ENCODE measurements at regions not wholly inside any gene's neighbourhood (a gene's known extent, or its start where the extent isn't known, plus 50 kb on each side); places are given as distances from the start of the nearest gene placed in this dataset.

GRCh38 chr5:88939300-88939699, 56.3 kb upstream of the MEF2C start:
- H3K9me3 Mint-ChIP-seq = no peaks in the 10 kb centered on the region
- H3K27me3 Mint-ChIP-seq (ENCODE audit: low read depth in 3 of 3) = peaks cover 0 to 3% (median 1%) of the 10 kb centered on the region in 3 donors
- no peak overlapping the region for H3K27ac Mint-ChIP-seq
- H3K4me1 Mint-ChIP-seq = peaks cover 2 to 4% of the 10 kb centered on the region in 2 donors
- DNase-seq = no peak
- no peaks in the 10 kb centered on the region for H3K36me3 Mint-ChIP-seq
- H3K4me3 Mint-ChIP-seq = no peak overlapping the region

DNA sequence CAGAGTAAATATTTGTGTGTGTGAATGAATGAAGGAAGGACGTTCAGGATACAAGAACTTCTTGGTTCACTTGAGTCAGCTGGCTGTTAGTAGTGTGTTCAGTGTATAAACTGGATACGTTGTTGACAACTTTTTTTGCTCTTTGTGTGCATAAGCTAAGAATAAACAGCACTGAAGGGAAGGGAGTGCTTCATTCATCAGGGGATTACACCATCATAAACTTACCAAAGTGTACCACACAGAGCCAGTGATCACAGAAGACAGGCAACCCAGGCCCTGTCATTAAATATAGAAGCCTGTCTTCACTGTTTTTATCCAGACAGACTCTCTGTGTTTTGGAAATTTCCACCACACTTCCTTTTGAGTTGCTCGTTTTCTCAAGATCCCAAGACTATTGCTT, 55.5 kb upstream of the MEF2C start:
- peaks cover 0 to 3% (median 1%) of the 10 kb centered on the region in 3 donors for H3K27me3 Mint-ChIP-seq (ENCODE audit: low read depth in 3 of 3)
- no peak for DNase-seq
- H3K36me3 Mint-ChIP-seq = no peaks in the 10 kb centered on the region
- no peak overlapping the region for H3K27ac Mint-ChIP-seq
- H3K9me3 Mint-ChIP-seq = no peaks in the 10 kb centered on the region
- no peak overlapping the region for H3K4me3 Mint-ChIP-seq
- peaks cover 2 to 4% of the 10 kb centered on the region in 2 donors for H3K4me1 Mint-ChIP-seq

DNA sequence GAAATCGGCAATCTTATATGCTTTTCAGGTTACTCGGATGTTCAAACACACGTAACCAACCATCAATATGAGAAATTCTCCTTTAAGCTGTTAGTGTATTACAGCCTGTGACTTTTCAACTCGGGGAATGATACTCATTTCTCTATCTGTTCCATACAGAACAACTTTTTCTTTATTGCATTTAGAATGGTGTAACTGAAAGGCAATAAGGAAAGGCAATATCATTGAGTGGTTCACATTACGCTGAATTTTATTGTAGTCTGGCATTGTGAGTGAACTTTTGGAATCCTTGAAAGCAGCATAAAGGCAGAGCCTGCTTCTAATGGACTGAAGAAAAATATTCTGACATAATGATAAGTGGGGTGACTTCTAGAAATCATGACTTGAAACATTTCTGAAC, 54.4 kb upstream of the MEF2C start:
- H3K9me3 Mint-ChIP-seq = no peaks in the 10 kb centered on the region
- H3K27me3 Mint-ChIP-seq (ENCODE audit: low read depth in 3 of 3) = peaks cover 0 to 3% (median 1%) of the 10 kb centered on the region in 3 donors
- H3K4me3 Mint-ChIP-seq = no peak overlapping the region
- no peak for DNase-seq
- H3K4me1 Mint-ChIP-seq = peaks cover 2 to 4% of the 10 kb centered on the region in 2 donors
- no peaks in the 10 kb centered on the region for H3K36me3 Mint-ChIP-seq
- H3K27ac Mint-ChIP-seq = no peak overlapping the region

DNA sequence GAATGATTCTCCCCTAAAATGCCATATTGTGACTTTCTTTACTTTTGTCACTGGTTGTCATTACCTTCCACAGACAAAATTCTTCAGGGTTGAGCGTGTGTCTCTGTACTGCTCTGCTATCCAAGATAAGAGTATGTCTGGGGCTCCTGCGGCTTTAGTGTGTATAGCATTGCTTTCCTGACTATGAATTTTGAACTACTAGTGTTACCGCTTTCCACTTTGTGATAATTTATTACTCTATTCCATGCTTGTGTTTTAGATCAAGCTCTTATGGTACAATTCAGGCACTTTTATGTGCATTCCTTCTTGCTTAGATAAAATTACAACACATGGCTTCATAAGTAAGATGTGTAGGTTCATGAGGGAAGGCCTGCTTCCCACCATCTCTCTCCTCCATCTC, 51.5 kb upstream of the MEF2C start:
- no peak overlapping the region for H3K27ac Mint-ChIP-seq
- DNase-seq = no peak
- no peaks in the 10 kb centered on the region for H3K9me3 Mint-ChIP-seq
- H3K36me3 Mint-ChIP-seq = no peaks in the 10 kb centered on the region
- no peaks in the 10 kb centered on the region for H3K4me1 Mint-ChIP-seq
- no peak overlapping the region for H3K4me3 Mint-ChIP-seq
- H3K27me3 Mint-ChIP-seq (ENCODE audit: low read depth in 3 of 3) = peaks cover 0 to 3% (median 3%) of the 10 kb centered on the region in 3 donors

Measured in immature natural killer cell (primary cell).